ENCODE measurements at regions not wholly inside any gene's neighbourhood (a gene's known extent, or its start where the extent isn't known, plus 50 kb on each side); places are given as distances from the start of the nearest gene placed in this dataset.

GRCh38 chr13:80649274-80649673, 308.3 kb upstream of the SPRY2 start:
- H3K9ac ChIP-seq (ENCODE audit: low read depth in 1 of 2, low read length in 2 of 2) = no peak overlapping the region
- no peaks in the 10 kb centered on the region for H3K36me3 ChIP-seq (ENCODE audit: control insufficient read depth in 4 of 4, insufficient read depth in 3 of 4, low read depth in 1 of 4, low read length in 3 of 4)
- 94% methylated on average over 2 of the region's 2 CpGs for WGBS
- H3K27me3 ChIP-seq (ENCODE audit: control insufficient read depth in 4 of 4, insufficient read depth in 4 of 4, low read length in 3 of 4) = no peaks in the 10 kb centered on the region
- H3K9me3 ChIP-seq (ENCODE audit: control insufficient read depth in 4 of 4, low read length in 3 of 4) = no peaks in the 10 kb centered on the region
- H3K4me1 ChIP-seq (ENCODE audit: control insufficient read depth in 4 of 4, insufficient read depth in 4 of 4, low read length in 3 of 4) = no peaks in the 10 kb centered on the region
- no peak overlapping the region for H3K27ac ChIP-seq (ENCODE audit: low read depth in 1 of 2, low read length in 2 of 2)
- no peak for DNase-seq (ENCODE audit: low spot score)
- H3K4me3 ChIP-seq (ENCODE audit: low read depth in 1 of 3, low read length in 3 of 3) = no peak overlapping the region
- TF ChIP-seq, protein P1, sequence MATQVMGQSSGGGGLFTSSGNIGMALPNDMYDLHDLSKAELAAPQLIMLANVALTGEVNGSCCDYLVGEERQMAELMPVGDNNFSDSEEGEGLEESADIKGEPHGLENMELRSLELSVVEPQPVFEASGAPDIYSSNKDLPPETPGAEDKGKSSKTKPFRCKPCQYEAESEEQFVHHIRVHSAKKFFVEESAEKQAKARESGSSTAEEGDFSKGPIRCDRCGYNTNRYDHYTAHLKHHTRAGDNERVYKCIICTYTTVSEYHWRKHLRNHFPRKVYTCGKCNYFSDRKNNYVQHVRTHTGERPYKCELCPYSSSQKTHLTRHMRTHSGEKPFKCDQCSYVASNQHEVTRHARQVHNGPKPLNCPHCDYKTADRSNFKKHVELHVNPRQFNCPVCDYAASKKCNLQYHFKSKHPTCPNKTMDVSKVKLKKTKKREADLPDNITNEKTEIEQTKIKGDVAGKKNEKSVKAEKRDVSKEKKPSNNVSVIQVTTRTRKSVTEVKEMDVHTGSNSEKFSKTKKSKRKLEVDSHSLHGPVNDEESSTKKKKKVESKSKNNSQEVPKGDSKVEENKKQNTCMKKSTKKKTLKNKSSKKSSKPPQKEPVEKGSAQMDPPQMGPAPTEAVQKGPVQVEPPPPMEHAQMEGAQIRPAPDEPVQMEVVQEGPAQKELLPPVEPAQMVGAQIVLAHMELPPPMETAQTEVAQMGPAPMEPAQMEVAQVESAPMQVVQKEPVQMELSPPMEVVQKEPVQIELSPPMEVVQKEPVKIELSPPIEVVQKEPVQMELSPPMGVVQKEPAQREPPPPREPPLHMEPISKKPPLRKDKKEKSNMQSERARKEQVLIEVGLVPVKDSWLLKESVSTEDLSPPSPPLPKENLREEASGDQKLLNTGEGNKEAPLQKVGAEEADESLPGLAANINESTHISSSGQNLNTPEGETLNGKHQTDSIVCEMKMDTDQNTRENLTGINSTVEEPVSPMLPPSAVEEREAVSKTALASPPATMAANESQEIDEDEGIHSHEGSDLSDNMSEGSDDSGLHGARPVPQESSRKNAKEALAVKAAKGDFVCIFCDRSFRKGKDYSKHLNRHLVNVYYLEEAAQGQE (IDR thresholded peaks at IDR 0.05) = no peak
- TF ChIP-seq FOXA2 (IDR thresholded peaks at IDR 0.05) (no peak), YY1 (IDR thresholded peaks at IDR 0.05) (no peak), EGR1 (IDR thresholded peaks at IDR 0.05; ENCODE audit: low read depth in 2 of 2) (no peak), HNF4G (IDR thresholded peaks at IDR 0.05) (no peak)
- TF ChIP-seq, protein P2, sequence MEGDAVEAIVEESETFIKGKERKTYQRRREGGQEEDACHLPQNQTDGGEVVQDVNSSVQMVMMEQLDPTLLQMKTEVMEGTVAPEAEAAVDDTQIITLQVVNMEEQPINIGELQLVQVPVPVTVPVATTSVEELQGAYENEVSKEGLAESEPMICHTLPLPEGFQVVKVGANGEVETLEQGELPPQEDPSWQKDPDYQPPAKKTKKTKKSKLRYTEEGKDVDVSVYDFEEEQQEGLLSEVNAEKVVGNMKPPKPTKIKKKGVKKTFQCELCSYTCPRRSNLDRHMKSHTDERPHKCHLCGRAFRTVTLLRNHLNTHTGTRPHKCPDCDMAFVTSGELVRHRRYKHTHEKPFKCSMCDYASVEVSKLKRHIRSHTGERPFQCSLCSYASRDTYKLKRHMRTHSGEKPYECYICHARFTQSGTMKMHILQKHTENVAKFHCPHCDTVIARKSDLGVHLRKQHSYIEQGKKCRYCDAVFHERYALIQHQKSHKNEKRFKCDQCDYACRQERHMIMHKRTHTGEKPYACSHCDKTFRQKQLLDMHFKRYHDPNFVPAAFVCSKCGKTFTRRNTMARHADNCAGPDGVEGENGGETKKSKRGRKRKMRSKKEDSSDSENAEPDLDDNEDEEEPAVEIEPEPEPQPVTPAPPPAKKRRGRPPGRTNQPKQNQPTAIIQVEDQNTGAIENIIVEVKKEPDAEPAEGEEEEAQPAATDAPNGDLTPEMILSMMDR (IDR thresholded peaks at IDR 0.05; ENCODE audit: low read depth, low read length, missing input control) = no peak
- TF ChIP-seq, protein P3, sequence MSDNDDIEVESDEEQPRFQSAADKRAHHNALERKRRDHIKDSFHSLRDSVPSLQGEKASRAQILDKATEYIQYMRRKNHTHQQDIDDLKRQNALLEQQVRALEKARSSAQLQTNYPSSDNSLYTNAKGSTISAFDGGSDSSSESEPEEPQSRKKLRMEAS (IDR thresholded peaks at IDR 0.05) = no peak

- Histone ChIP-seq H3K36me3 (ENCODE audit: control insufficient read depth in 4 of 4, insufficient read depth in 3 of 4, low read depth in 1 of 4, low read length in 3 of 4) (no peaks in the 10 kb centered on the region), H3K9me3 (ENCODE audit: control insufficient read depth in 4 of 4, low read length in 3 of 4) (no peaks in the 10 kb centered on the region), H3K27me3 (ENCODE audit: control insufficient read depth in 4 of 4, insufficient read depth in 4 of 4, low read length in 3 of 4) (no peaks in the 10 kb centered on the region), H3K9ac (ENCODE audit: low read depth in 1 of 2, low read length in 2 of 2) (no peak overlapping the region), H3K27ac (ENCODE audit: low read depth in 1 of 2, low read length in 2 of 2) (no peak overlapping the region), H3K4me1 (ENCODE audit: control insufficient read depth in 4 of 4, insufficient read depth in 4 of 4, low read length in 3 of 4) (no peaks in the 10 kb centered on the region), H3K4me3 (ENCODE audit: low read depth in 1 of 3, low read length in 3 of 3) (no peak overlapping the region)
- no peak for TF ChIP-seq YY1 (IDR thresholded peaks at IDR 0.05)
- TF ChIP-seq FOXA1 (IDR thresholded peaks at IDR 0.05) = no peak
- TF ChIP-seq, protein P2 (IDR thresholded peaks at IDR 0.05; ENCODE audit: low read depth, low read length, missing input control) = no peak
- TF ChIP-seq NR2F2 (IDR thresholded peaks at IDR 0.05) = no peak
- TF ChIP-seq HNF4A (conservative IDR thresholded peaks at IDR 0.05) = no peak
- TF ChIP-seq RAD21 (IDR thresholded peaks at IDR 0.05) = no peak
- no peak for DNase-seq (ENCODE audit: low spot score)
- 77% methylated on average over 3 of the region's 3 CpGs for WGBS
Observed at GRCh38 chr13:80642641-80643040, 301.7 kb upstream of the SPRY2 start.
